GM12878 (cell line): ENCODE measurements at regions not wholly inside any gene's neighbourhood (a gene's known extent, or its start where the extent isn't known, plus 50 kb on each side); places are given as distances from the start of the nearest gene placed in this dataset.

ENCODE experiments used
- BHLHE40 ChIP-seq, 2 experiments: fragments of 450-650 bp in 1 of 2; IDR thresholded peaks; 2 replicates each; pipeline ENCODE4 v1.6.1; 2011 to 2017; ENCODE audit warnings: low read depth in 2 of 2, borderline replicate concordance in 1 of 2, improper control_type of control experiment in 1 of 2, low read length in 1 of 2, mild to moderate bottlenecking in 1 of 2
- CHD4 ChIP-seq: fragments of 200-600 bp; sonication (generic); IDR thresholded peaks from 2 replicates; pipeline ENCODE4 v1.6.1; 2016; ENCODE audit warnings: mild to moderate bottlenecking
- EZH2 ChIP-seq: IDR thresholded peaks from 2 replicates; pipeline ENCODE4 v1.6.1; 2012; ENCODE audit warnings: low read depth, mild to moderate bottlenecking, control low read depth, inconsistent platforms, low read length, borderline replicate concordance; ENCODE audit not compliant: control insufficient read depth
- KDM1A ChIP-seq: fragments of 200-600 bp; sonication (generic); IDR thresholded peaks from 2 replicates; pipeline ENCODE4 v1.6.1; 2016; ENCODE audit warnings: borderline replicate concordance
- POLR2A ChIP-seq: IDR thresholded peaks from 2 replicates; pipeline ENCODE4 v1.6.1; 2011; ENCODE audit warnings: low read depth, mild to moderate bottlenecking, low read length
- RAD51 ChIP-seq: fragments of 450-650 bp; IDR thresholded peaks from 2 replicates; pipeline ENCODE4 v1.6.1; 2016; ENCODE audit warnings: moderate library complexity, mild to moderate bottlenecking, inconsistent platforms
- RCOR1 ChIP-seq: conservative IDR thresholded peaks from 2 replicates; pipeline ENCODE4 v1.6.1; 2012; ENCODE audit warnings: low read depth, low read length, improper control_type of control experiment
- TARDBP ChIP-seq: IDR thresholded peaks from 2 replicates; pipeline ENCODE4 v1.6.1; 2016; ENCODE audit warnings: borderline replicate concordance
- YY1 ChIP-seq: IDR thresholded peaks from 2 replicates; pipeline ENCODE4 v1.6.1; 2011; ENCODE audit warnings: low read depth, mild to moderate bottlenecking, low read length

DNA sequence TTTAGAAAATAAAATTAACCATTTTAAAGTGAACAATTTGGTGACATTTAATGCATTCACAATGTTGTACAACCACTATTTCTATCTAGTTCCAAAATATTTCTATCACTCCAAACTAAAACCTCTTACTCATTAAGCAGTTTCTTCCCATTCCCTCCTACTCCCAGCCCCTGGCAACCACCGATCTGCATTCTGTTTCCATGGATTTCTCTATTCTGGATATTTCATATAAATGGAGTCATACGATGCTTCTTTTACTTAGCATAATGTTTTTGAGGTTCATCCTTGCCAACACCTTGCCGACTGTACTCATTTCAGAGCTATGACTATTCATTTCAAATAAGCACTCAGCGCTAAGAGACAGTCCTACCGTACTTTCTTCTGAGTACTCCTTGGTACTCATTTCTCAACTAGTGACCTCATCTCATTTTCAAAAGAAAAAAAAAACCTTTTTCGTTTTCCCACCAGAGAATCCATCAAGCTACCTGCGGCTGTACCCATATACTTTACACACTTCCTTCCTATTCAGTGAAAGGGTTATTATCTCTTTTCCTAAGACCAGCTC, 259.2 kb downstream of the UTRN start:
- no peak for TF ChIP-seq KDM1A
- TF ChIP-seq RAD51 = no peak
- no peak for TF ChIP-seq CHD4
- no peak for TF ChIP-seq YY1
- no peak for TF ChIP-seq POLR2A
- no peak for TF ChIP-seq TARDBP
- TF ChIP-seq RCOR1 = no peak
- no peak for TF ChIP-seq BHLHE40 (IDR thresholded peaks at IDR 0.05; ENCODE audit: borderline replicate concordance in 1 of 2, low read depth in 2 of 2, low read length in 1 of 2)
- no peak for TF ChIP-seq EZH2
